ENCODE measurements at regions not wholly inside any gene's neighbourhood (a gene's known extent, or its start where the extent isn't known, plus 50 kb on each side); places are given as distances from the start of the nearest gene placed in this dataset.
A peak's percentile ranks its signal among the peaks of the same experiment; 100 is the strongest.

DNA sequence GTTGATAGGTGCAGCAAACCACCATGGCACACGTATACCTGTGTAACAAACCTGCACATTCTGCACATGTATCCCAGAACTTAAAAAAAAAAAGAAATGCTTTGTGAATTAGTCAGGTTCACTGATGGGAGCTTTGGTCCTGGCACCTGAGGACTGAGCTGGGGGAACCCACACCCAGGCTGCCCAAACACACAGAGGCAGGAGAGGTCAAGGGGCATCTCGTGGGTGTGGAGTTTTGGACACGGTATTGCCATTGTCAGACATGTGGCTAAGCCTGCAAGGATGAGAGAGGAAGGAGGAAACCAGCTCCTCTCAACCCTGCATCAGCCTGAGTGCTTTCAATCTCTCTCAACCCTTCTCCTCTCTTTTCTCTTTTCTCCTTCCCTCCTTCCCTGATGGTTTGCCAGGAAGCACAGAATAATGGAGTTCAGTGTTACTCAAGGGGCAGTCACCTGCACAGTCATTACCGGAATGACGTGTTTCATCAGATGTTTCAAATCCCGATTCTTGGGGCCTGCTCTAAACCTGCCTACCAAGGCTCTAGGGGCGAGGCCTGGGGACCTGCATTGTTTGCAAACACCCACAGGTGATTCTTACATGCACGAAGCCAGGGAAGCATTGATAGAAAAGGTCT, 89.9 kb upstream of the NEDD9 start (continued):
- TF ChIP-seq ATF7 (IDR thresholded peaks at IDR 0.05; ENCODE audit: low read depth) = peak; percentile 79
- TF ChIP-seq, protein P1, sequence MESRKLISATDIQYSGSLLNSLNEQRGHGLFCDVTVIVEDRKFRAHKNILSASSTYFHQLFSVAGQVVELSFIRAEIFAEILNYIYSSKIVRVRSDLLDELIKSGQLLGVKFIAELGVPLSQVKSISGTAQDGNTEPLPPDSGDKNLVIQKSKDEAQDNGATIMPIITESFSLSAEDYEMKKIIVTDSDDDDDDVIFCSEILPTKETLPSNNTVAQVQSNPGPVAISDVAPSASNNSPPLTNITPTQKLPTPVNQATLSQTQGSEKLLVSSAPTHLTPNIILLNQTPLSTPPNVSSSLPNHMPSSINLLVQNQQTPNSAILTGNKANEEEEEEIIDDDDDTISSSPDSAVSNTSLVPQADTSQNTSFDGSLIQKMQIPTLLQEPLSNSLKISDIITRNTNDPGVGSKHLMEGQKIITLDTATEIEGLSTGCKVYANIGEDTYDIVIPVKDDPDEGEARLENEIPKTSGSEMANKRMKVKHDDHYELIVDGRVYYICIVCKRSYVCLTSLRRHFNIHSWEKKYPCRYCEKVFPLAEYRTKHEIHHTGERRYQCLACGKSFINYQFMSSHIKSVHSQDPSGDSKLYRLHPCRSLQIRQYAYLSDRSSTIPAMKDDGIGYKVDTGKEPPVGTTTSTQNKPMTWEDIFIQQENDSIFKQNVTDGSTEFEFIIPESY (IDR thresholded peaks at IDR 0.05) = no peak
- TF ChIP-seq, protein P2, sequence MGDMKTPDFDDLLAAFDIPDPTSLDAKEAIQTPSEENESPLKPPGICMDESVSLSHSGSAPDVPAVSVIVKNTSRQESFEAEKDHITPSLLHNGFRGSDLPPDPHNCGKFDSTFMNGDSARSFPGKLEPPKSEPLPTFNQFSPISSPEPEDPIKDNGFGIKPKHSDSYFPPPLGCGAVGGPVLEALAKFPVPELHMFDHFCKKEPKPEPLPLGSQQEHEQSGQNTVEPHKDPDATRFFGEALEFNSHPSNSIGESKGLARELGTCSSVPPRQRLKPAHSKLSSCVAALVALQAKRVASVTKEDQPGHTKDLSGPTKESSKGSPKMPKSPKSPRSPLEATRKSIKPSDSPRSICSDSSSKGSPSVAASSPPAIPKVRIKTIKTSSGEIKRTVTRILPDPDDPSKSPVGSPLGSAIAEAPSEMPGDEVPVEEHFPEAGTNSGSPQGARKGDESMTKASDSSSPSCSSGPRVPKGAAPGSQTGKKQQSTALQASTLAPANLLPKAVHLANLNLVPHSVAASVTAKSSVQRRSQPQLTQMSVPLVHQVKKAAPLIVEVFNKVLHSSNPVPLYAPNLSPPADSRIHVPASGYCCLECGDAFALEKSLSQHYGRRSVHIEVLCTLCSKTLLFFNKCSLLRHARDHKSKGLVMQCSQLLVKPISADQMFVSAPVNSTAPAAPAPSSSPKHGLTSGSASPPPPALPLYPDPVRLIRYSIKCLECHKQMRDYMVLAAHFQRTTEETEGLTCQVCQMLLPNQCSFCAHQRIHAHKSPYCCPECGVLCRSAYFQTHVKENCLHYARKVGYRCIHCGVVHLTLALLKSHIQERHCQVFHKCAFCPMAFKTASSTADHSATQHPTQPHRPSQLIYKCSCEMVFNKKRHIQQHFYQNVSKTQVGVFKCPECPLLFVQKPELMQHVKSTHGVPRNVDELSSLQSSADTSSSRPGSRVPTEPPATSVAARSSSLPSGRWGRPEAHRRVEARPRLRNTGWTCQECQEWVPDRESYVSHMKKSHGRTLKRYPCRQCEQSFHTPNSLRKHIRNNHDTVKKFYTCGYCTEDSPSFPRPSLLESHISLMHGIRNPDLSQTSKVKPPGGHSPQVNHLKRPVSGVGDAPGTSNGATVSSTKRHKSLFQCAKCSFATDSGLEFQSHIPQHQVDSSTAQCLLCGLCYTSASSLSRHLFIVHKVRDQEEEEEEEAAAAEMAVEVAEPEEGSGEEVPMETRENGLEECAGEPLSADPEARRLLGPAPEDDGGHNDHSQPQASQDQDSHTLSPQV (IDR thresholded peaks at IDR 0.05) = no peak
- TF ChIP-seq BHLHE40 (IDR thresholded peaks at IDR 0.05; ENCODE audit: borderline replicate concordance in 1 of 2, low read depth in 2 of 2, low read length in 1 of 2) = peak in 1 of 2 experiments; percentile 29; a peak in 1 of 4 replicates
- TF ChIP-seq ZNF622 (IDR thresholded peaks at IDR 0.05) = no peak
- TF ChIP-seq RUNX3 (IDR thresholded peaks at IDR 0.05; ENCODE audit: low read length) = peak; percentile 58
- TF ChIP-seq STAT3 (IDR thresholded peaks at IDR 0.05; ENCODE audit: low read depth, low read length) = no peak
- no peak for TF ChIP-seq SUPT20H (IDR thresholded peaks at IDR 0.05; ENCODE audit: borderline replicate concordance, control insufficient read depth, low read depth, low read length)
- no peak for TF ChIP-seq MTA3 (IDR thresholded peaks at IDR 0.05; ENCODE audit: borderline replicate concordance, low read length)
- TF ChIP-seq NFIC (IDR thresholded peaks at IDR 0.05; ENCODE audit: low read depth, low read length) = peak; percentile 69; the same call in 1 of the 2 replicates
- TF ChIP-seq SPI1 (IDR thresholded peaks at IDR 0.05; ENCODE audit: borderline replicate concordance, insufficient read depth, low read depth, low read length) = 0 out of 2 replicates have a peak, but pooled peaks have one; percentile 10
- TF ChIP-seq, protein P3, sequence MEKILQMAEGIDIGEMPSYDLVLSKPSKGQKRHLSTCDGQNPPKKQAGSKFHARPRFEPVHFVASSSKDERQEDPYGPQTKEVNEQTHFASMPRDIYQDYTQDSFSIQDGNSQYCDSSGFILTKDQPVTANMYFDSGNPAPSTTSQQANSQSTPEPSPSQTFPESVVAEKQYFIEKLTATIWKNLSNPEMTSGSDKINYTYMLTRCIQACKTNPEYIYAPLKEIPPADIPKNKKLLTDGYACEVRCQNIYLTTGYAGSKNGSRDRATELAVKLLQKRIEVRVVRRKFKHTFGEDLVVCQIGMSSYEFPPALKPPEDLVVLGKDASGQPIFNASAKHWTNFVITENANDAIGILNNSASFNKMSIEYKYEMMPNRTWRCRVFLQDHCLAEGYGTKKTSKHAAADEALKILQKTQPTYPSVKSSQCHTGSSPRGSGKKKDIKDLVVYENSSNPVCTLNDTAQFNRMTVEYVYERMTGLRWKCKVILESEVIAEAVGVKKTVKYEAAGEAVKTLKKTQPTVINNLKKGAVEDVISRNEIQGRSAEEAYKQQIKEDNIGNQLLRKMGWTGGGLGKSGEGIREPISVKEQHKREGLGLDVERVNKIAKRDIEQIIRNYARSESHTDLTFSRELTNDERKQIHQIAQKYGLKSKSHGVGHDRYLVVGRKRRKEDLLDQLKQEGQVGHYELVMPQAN (conservative IDR thresholded peaks at IDR 0.05) = no peak
- no peak for TF ChIP-seq KLF5 (IDR thresholded peaks at IDR 0.05; ENCODE audit: partially characterized antibody)
- no peak for TF ChIP-seq CEBPB (IDR thresholded peaks at IDR 0.05; ENCODE audit: borderline replicate concordance in 1 of 2, low read depth in 2 of 2, low read length in 2 of 2)
- TF ChIP-seq, protein P4, sequence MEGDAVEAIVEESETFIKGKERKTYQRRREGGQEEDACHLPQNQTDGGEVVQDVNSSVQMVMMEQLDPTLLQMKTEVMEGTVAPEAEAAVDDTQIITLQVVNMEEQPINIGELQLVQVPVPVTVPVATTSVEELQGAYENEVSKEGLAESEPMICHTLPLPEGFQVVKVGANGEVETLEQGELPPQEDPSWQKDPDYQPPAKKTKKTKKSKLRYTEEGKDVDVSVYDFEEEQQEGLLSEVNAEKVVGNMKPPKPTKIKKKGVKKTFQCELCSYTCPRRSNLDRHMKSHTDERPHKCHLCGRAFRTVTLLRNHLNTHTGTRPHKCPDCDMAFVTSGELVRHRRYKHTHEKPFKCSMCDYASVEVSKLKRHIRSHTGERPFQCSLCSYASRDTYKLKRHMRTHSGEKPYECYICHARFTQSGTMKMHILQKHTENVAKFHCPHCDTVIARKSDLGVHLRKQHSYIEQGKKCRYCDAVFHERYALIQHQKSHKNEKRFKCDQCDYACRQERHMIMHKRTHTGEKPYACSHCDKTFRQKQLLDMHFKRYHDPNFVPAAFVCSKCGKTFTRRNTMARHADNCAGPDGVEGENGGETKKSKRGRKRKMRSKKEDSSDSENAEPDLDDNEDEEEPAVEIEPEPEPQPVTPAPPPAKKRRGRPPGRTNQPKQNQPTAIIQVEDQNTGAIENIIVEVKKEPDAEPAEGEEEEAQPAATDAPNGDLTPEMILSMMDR (IDR thresholded peaks at IDR 0.05 in 2 of 3, conservative IDR thresholded peaks at IDR 0.05 in 1 of 3; ENCODE audit: control insufficient read depth in 2 of 3, extremely low read depth in 1 of 3, insufficient read depth in 1 of 3, low read depth in 3 of 3, low read length in 3 of 3) = no peak
- TF ChIP-seq POU2F2 (IDR thresholded peaks at IDR 0.05; ENCODE audit: borderline replicate concordance, low read depth, low read length) = peak; percentile 8; the same call in 1 of the 3 replicates
- TF ChIP-seq, protein P5, sequence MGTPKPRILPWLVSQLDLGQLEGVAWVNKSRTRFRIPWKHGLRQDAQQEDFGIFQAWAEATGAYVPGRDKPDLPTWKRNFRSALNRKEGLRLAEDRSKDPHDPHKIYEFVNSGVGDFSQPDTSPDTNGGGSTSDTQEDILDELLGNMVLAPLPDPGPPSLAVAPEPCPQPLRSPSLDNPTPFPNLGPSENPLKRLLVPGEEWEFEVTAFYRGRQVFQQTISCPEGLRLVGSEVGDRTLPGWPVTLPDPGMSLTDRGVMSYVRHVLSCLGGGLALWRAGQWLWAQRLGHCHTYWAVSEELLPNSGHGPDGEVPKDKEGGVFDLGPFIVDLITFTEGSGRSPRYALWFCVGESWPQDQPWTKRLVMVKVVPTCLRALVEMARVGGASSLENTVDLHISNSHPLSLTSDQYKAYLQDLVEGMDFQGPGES (IDR thresholded peaks at IDR 0.05) = no peak
- no peak for TF ChIP-seq SIN3A (IDR thresholded peaks at IDR 0.05; ENCODE audit: low read depth, low read length)

Measured in GM12878 (cell line).